GM18499 (cell line): ENCODE measurements at regions not wholly inside any gene's neighbourhood (a gene's known extent, or its start where the extent isn't known, plus 50 kb on each side); places are given as distances from the start of the nearest gene placed in this dataset.

Experiments used
- ATAC-seq: cut with Tn5 transposase; IDR thresholded peaks from one replicate; pipeline ENCODE4 v1.9.1; 2021; ENCODE audit warnings: moderate number of reproducible peaks; ENCODE audit not compliant: insufficient read depth, unreplicated experiment

DNA sequence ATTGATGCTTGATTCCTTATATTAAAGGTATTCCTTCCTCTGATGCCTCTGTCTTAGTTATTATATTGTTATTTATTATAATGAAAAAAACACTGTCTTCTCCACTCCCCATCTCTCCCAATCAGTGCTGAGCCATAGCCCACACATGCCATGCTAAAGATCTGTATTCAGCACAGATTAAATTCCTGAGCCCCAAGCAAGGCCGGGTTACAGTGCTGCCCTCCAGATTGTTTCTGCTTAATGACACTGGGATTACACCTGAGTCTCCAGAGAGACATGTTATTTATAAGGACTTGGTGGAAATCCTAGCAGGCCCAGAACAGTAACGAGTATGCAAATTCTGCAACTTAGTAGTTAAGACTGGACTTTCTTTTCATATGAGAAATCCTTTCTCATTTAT lies 305.9 kb upstream of the UMPS start:
- no peak for ATAC-seq

DNA sequence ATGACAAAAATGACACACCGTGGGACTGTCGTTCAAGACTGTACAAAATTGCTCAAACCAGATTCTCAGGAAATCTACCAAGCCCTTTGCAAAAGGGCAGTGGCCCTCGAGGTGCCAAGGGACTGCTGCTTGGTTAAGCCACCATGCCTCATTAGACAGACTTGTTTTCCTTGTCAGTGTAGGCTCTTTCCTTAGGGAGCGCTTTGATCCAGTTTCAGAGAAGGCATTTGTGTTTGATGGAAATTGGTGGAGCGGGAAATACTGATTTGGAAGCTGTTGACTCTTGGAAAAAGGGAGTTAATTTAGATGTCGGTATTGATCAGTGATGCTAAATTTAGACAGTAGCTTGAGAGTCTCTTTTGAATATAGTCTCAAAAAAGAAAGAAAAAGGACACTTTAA lies 304.3 kb upstream of the UMPS start:
- no peak for ATAC-seq

DNA sequence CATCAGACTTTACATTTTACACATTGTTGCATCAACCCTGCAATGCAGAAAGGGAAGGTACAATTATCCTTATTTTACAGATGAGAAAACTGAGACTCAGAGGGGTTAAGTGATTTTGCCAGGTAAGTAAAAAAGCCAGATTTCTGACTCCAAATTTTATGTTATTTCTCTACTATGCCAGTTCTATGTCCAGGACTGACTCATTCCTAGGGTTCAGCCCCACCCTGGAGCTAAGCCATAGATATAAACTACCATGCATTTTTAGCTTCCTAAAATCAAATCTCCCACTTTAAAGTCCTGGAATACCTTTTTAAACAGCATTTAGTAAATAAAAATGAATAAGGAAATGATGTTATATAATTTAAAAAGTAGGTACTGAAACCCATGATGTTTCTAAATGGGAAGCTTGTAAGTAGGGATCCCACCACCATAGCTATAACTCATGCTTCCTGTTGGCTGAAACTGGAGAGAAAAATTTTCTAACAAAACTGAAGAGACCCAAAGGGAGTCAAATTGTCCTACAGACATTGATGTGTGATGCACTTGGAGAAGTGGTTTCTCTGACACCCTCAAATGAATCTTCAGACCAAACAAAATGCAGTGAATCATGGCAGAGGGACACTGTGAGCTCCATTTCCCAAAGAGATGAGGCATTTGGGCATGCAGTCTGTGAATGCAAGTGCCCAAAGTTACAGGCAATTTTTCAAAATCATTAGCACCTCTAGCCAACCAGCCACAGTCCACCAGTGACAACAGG lies 301.7 kb upstream of the UMPS start:
- ATAC-seq: no peak

DNA sequence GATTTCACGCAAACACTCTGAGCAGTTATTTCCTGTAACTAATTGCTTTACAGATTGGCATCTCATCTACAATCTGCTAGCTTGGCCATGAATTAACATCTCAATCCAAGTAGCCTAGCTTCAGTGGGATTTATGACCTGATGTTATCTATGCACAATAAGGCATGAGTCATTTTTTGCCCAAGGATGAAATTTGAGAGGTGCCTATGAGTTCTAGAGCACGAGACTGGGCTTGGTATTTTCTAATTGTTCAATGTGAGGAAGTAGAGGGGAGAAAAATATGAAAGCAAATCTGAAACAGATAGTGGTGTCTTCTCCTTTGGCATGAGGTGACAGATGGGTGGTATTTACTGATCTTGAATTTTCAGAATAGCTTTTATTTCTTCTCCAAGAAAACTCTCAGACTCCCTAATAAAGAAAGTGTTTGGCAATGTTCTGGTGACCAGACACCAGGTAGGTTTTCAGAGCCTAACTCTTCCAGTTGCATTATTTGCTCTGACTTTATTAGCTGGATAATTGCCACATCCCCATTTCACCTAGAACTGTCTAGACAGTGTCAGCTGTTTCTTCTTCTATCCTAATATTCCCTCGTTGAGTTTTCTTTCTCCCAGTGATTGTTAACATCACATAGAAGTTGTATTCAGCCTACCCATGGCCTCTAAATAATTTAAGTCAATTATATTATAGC lies 301.0 kb upstream of the UMPS start:
- ATAC-seq: no peak

DNA sequence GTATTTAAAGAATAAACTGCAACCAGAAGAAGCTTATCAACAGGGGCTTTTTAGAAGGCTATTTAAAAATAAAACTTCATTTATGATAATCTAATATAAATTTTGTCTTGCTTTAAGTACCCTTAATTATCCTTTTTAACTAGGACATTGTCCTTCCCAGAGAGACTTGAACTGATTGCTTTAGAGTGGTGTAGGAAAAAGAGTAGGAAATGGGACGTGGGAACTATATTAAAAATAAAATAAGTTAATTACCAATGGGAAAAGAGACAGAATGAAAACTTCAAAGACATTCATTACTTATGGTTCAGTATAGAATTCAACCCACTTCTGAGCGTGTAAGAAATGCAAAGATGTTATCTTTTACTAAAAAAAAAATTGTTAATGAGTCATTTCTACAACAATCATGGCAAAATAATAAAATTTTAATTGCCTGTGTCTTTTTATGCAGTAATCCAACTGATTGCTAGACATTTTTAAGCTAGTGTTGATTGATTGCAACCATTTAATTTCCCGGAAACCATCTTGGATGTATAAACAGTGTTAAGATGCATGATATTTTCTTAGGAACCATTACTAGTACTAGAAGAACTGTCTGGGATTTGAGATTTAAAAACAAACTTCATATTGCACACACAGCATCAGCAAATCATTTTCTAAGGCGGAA lies 298.8 kb upstream of the UMPS start:
- no peak for ATAC-seq

DNA sequence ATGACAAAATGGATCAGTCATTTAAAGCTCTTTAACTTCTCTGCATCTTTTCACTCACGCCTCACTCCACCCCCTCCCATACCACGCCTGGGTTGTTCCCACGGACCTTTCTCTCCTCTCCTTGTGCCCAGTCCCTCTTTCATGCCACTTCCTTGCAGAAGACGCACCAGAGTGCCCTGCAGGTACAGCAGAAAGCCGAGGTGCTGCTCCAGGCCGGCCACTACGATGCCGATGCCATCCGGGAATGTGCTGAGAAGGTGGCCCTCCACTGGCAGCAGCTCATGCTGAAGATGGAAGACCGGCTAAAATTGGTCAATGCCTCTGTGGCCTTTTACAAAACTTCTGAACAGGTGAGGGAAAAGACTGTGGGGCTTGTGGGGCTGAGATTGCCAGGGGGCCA lies 296.1 kb upstream of the UMPS start:
- ATAC-seq: no peak

DNA sequence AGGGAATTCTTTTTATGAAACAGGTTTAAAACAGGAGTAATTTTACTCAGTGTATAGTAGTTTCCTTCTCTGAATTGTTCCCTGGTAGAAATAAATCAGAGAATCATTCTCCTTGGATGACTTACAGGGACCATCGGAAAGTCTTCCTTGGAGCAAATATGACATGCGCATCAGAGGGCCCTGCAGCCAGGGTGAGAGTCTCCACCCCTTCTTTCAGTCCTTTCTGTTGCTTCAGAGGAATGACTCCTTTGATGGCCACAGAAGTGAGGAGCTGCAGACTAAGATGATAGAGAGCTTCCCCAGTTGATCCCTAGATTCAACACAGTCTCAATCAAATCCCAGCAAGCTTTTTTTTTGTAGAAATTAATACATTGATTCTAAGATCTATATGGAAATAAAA lies 294.8 kb upstream of the UMPS start:
- no peak for ATAC-seq

DNA sequence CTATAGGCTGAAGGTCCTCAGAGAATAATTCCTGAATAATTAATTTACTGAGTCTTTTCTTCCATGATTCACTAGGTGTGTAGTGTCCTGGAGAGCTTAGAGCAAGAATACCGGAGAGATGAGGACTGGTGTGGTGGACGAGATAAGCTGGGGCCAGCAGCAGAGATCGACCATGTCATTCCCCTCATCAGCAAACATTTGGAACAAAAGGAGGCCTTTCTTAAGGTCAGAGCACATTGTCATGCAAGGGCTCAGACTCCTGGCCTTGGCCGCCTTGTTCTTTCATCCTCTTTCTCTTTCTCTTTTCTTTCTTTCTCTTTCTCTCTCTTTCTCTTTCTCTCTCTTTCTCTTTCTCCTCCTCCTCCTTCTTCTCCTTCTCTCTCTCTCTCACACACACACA lies 291.4 kb upstream of the UMPS start:
- ATAC-seq: no peak

DNA sequence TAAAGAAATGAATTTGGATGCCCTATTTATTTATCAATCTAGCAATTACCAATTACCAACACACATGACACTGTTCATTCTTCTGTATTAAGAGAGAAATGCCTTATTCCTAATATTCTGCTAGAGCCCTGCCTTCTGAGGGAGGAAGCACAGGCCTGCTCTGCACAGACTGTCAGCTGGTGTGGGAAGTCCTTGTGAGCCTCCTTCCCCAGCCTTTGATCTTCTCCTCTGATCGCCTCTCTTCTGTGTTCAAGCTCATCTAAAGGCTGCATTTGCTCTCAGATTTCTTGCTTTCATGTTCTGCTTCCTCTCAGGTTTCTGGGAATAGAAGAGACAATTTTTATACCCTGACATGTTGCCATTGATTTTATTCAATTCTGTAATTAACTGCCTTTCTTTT lies 290.6 kb upstream of the UMPS start:
- no peak for ATAC-seq

DNA sequence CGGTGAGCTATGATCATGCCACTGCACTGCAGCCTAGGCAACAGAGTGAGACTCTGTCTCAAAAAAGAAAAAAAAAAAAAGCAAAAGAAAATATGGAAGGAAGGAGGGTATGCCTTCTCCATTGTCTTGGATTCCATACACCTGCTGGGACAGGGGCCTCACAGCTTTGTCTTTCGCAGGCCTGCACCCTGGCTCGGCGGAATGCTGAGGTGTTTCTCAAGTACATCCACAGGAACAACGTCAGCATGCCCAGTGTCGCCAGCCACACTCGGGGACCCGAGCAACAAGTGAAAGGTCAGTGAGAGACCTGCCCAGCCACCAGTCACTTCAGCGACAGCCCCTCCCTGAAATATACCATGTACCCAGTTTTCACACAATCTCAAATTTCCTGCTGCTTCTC lies 288.5 kb upstream of the UMPS start:
- no peak for ATAC-seq

DNA sequence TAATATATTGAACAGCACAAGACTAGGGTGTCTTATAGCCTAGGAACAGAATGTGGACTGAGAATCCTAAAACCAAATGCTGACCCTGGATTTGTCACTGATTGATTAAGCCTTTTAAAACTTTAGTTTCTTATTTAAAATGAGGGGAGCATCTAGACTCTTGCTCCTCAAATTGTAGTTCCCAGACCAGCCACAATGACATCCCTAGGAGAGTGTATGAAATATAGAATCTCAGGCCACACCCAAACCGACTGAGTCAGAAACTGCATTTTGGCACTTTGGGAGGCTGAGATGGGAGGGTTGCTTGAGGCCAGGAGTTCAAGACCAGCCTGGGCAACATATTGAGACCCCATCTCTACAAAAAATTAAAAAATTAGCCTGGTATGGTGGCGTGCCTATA lies 287.8 kb upstream of the UMPS start:
- no peak for ATAC-seq

DNA sequence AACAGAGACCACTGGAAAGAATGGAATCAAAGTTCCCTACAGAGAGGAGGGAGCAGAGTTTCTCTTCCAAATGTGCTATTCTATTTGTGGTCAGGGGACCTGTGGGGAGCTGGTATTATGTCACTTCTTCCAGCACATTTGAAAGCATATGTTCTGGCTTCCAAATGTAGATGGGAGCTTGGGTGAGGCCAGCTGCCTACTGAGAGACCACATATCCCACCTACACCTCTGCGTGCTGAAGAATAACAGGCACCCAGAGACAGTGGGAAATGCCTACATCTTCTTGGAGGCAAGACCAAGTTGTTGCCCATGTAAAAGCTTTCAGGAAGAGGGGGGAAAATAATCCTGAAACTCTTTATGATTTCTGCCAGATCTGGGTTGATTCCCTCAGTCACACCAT lies 286.8 kb upstream of the UMPS start:
- no peak for ATAC-seq

DNA sequence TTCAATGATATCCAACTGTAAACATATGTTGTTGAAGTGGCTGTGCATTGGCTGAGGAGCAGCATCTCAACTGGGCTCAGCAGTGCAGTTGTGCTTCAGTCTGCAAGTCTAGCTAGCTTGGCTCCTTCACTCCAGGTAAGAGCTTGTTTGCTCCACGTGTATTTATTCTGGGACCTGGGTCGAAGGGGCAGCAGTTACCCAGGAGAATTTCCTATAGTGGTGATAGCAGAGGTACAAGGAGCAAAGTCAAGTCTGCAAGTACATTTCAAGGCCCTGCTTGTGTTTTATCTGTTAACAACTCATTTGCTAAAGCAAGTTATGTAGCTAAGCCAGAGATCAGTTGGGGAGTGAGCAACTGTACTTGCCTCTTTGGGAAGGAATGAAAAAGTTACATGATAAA lies 286.2 kb upstream of the UMPS start:
- no peak for ATAC-seq

DNA sequence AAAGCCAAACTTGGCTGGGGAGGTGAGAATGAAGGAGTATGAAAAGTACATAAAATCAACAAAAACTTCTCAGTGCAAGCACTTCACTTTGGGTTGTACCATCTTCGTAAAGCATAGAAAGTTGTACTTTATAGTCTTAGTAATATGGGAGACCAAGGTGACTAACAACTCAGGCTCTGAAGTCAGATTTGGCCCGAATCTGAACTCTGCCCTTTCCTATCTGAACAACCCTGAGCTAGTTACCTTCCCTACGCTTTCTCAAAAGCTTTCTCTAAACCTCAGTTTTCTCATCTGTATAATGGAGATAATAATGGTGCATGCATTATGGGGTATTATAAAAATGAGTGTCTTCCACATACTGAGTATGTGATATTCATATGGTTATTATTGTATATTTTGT lies 285.4 kb upstream of the UMPS start:
- ATAC-seq: no peak

DNA sequence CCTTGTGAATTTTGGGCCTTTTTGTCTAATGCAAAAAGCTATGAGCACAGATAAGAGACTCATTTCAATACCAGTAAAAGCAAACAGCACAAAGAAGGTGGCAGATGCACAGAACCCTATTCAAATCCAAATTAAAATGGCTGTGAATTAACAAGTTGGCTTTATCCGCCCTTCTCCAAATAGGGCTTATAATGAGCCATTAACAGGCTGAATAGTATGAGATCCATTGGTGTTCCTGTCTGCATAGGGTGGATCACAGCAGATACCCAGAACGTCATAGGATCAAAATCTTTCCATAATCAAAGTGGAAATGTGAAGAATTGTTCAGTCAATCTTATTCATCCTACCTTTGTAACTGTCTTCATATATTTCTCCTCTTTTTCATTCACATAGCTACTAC lies 282.4 kb upstream of the UMPS start:
- no peak for ATAC-seq

DNA sequence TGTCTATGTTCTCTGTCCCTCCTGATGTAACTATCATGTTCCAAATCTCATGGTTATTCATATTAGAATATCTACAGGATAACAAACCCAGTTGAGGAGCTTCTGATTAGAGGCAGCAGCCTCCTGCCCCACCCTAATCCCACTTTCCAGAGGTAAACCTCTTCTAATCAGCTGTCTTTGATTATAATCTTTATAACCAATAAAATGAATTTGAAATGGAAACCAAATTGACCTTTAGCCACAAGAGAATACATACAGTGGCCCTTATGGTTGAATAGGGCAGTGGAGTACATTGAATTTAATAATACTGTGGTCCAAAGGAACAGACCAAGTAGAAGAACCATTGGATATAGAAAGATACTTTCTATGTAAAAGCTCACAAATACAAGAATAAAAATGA lies 281.3 kb upstream of the UMPS start:
- no peak for ATAC-seq

DNA sequence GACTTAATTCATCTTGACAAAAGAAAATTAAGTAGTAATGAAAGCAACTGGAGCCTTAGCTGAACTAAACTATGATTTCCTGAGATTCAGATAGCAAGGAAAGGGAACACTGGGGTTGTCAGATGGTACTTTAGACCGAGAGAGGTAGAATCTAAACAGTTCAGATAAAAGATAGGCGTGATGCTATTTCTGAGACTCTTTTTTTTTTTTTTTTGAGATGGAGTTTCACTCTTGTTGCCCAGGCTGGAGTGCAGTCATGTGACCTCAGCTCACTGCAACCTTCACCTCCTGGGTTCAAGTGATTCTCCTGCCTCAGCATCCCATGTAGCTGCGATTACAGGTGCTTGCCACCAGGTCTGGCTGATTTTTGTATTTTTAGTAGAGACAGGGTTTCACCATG lies 279.9 kb upstream of the UMPS start:
- no peak for ATAC-seq

DNA sequence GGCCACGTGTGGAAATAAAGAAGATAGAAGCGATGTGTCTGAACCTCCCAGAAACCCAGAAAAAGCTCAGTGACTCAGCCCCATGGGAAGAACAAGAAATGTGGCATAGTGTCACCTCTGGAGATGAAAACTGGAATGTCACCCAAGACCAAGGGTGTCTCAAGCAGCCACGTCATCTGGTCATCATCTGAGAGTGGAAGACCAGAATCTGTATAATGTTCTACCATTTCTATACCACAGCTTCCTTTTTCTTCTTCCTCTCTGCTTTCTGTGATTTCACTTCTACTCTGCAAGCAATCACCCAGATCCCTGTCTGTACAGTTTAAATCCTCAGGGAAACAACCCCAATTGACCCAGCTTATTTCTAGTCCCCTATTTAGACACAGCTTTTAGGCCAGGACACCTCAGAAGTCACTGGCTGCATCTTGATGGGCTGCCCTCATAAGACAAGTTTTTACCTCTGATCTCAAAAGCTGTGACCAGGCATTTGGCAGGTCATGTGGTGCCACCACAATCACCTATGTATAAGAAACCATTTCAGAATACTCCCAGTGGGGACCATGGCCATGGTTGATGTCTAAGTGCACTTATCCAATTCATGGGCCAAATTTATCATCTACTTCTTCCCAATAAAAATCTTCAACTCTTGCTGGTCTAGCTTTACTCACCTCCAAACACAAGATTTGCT lies 278.5 kb upstream of the UMPS start:
- ATAC-seq: no peak

DNA sequence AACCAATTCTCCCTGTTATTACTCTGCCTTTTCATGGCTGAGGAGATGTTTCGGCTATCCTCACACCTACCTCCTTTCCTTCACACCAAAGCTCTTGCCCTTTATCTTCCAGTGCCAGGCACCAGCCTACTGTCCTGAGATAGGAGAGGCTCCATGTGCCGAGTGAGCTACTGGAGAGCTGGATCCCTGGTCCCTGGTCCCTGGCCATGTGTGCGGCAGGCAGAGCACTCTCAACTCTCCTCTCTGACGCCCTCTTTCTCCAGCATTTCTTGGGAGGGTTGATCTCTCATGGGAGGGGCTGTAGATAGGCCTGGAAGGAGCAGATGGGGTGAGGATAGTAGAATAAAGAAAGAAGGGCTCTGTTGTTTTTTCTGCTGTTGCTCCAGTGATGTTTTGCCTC lies 277.1 kb upstream of the UMPS start:
- ATAC-seq: no peak

DNA sequence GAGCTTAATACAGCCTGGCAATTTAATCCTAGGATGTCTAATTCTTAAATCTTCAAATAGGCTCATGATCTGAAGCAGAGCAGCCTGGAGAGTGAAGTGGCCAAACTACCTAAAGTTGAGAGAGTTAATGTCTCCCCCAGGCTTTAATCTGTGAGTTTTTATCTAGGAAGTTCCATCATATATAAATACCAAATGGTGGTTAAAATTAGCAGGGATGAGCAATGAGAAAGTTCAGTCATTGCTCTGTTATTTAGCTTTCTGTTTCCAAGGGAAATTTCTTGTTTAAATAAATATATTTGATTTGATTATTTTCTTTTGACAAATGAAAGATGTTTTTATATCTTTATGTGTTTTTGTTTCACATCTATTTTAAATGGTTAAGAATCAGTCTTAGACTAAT lies 274.4 kb upstream of the UMPS start:
- no peak for ATAC-seq

DNA sequence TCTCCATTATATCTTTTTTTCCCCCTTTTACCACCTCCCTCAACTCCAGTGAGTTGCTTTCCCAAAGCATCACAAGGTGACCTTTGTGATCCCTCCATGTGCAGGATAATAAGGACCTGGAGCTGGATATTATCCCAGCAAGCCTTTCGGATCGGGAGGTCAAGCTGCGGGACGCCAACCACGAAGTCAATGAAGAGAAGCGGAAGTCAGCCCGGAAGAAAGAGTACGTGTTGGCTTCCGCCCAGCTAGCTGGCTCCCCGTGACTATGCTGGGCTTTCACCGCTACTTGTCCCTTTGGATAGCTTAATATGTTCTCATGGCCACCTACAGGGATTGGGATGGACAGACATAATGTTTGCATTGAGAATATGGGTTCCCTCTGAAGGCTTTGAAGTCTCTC lies 273.7 kb upstream of the UMPS start:
- no peak for ATAC-seq
